IgD-negative memory B cell (primary cell): ENCODE measurements at regions not wholly inside any gene's neighbourhood (a gene's known extent, or its start where the extent isn't known, plus 50 kb on each side); places are given as distances from the start of the nearest gene placed in this dataset.
"Not testable (repeated sequence)": the region's sequence is repeated elsewhere in the genome, so short reads cannot be mapped to it uniquely, and the experiment has no call there.

ENCODE experiments used
- H3K27ac Mint-ChIP-seq, 3 donors: one replicate each; pipeline ENCODE4 v1.8.0; 2020 to 2022; ENCODE audit warnings: mild to moderate bottlenecking in 3 of 3, mixed read lengths in 3 of 3, moderate library complexity in 1 of 3
- H3K27me3 Mint-ChIP-seq: one replicate; pipeline ENCODE4 v1.8.0; 2021; ENCODE audit warnings: mixed read lengths
- H3K36me3 Mint-ChIP-seq: one replicate; pipeline ENCODE4 v1.8.0; 2020; ENCODE audit warnings: mild to moderate bottlenecking, mixed read lengths
- H3K4me1 Mint-ChIP-seq, 3 donors: one replicate each; pipeline ENCODE4 v1.8.0; 2020 to 2022; ENCODE audit warnings: mixed read lengths in 3 of 3, mild to moderate bottlenecking in 1 of 3
- H3K4me3 Mint-ChIP-seq, 4 donors: one replicate each; pipeline ENCODE4 v1.8.0; 2020 to 2022; ENCODE audit warnings: mild to moderate bottlenecking in 4 of 4, mixed read lengths in 4 of 4, moderate library complexity in 3 of 4
- H3K9me3 Mint-ChIP-seq, 3 donors: one replicate each; pipeline ENCODE4 v1.8.0; 2020 to 2021; ENCODE audit warnings: mixed read lengths in 3 of 3, mild to moderate bottlenecking in 1 of 3

- H3K36me3 Mint-ChIP-seq, result no peaks in the 10 kb centered on the region
Observed at GRCh38 chr4:137825505-137825904, 293.2 kb upstream of the PCDH18 start.

GRCh38 chr4:137823007-137823406 lies 290.7 kb upstream of the PCDH18 start:
- H3K9me3 Mint-ChIP-seq, result peaks cover 0 to 8% (median 0%) of the 10 kb centered on the region in 3 donors
- no peak overlapping the region for H3K4me3 Mint-ChIP-seq
- no peak overlapping the region for H3K27ac Mint-ChIP-seq
- H3K4me1 Mint-ChIP-seq, result no peaks in the 10 kb centered on the region
- H3K27me3 Mint-ChIP-seq, result no peaks in the 10 kb centered on the region
- no peaks in the 10 kb centered on the region for H3K36me3 Mint-ChIP-seq

More at GRCh38 chr4:137825505-137825904, 293.2 kb upstream of the PCDH18 start:
- peaks cover 0 to 6% (median 0%) of the 10 kb centered on the region in 3 donors for H3K9me3 Mint-ChIP-seq
- no peaks in the 10 kb centered on the region for H3K4me1 Mint-ChIP-seq
- no peak overlapping the region for H3K27ac Mint-ChIP-seq
- no peak overlapping the region for H3K4me3 Mint-ChIP-seq
- H3K27me3 Mint-ChIP-seq, result no peaks in the 10 kb centered on the region

- H3K27ac Mint-ChIP-seq, result no peak overlapping the region
- H3K4me3 Mint-ChIP-seq, result no peak overlapping the region
- H3K4me1 Mint-ChIP-seq, result no peaks in the 10 kb centered on the region
- peaks cover 0 to 5% (median 0%) of the 10 kb centered on the region in 3 donors for H3K9me3 Mint-ChIP-seq
- H3K36me3 Mint-ChIP-seq, result no peaks in the 10 kb centered on the region
- H3K27me3 Mint-ChIP-seq, result no peaks in the 10 kb centered on the region
Observed at GRCh38 chr4:137819964-137820383, 287.7 kb upstream of the PCDH18 start.

GRCh38 chr4:137812258-137812657 lies 280.0 kb upstream of the PCDH18 start:
- Mint-ChIP-seq H3K4me1 (no peaks in the 10 kb centered on the region), H3K36me3 (no peaks in the 10 kb centered on the region), H3K4me3 (no peak overlapping the region), H3K9me3 (no peaks in the 10 kb centered on the region), H3K27ac (no peak overlapping the region), H3K27me3 (no peaks in the 10 kb centered on the region)

- Mint-ChIP-seq H3K36me3 (no peaks in the 10 kb centered on the region), H3K9me3 (peaks cover 0 to 2% (median 0%) of the 10 kb centered on the region in 3 donors), H3K4me1 (no peaks in the 10 kb centered on the region), H3K27me3 (no peaks in the 10 kb centered on the region), H3K27ac (no peak overlapping the region), H3K4me3 (no peak overlapping the region)
Observed at GRCh38 chr4:137806420-137806819, 274.1 kb upstream of the PCDH18 start.

GRCh38 chr4:137804906-137805495 lies 272.7 kb upstream of the PCDH18 start:
- H3K9me3 Mint-ChIP-seq, result peaks cover 0 to 2% (median 2%) of the 10 kb centered on the region in 3 donors
- no peaks in the 10 kb centered on the region for H3K4me1 Mint-ChIP-seq
- no peaks in the 10 kb centered on the region for H3K27me3 Mint-ChIP-seq
- H3K36me3 Mint-ChIP-seq, result no peaks in the 10 kb centered on the region
- no peak overlapping the region for H3K27ac Mint-ChIP-seq
- no peak overlapping the region for H3K4me3 Mint-ChIP-seq

GRCh38 chr4:137800861-137801260 lies 268.6 kb upstream of the PCDH18 start:
- H3K27ac Mint-ChIP-seq, result no peak overlapping the region
- H3K27me3 Mint-ChIP-seq, result no peaks in the 10 kb centered on the region
- no peak overlapping the region for H3K4me3 Mint-ChIP-seq
- no peaks in the 10 kb centered on the region for H3K4me1 Mint-ChIP-seq
- peaks cover 0 to 2% (median 2%) of the 10 kb centered on the region in 3 donors for H3K9me3 Mint-ChIP-seq
- H3K36me3 Mint-ChIP-seq, result no peaks in the 10 kb centered on the region

- Mint-ChIP-seq H3K27ac (no peak overlapping the region), H3K4me1 (no peaks in the 10 kb centered on the region), H3K36me3 (no peaks in the 10 kb centered on the region), H3K27me3 (no peaks in the 10 kb centered on the region), H3K4me3 (no peak overlapping the region), H3K9me3 (peaks cover 0 to 4% (median 1%) of the 10 kb centered on the region in 3 donors)
Observed at GRCh38 chr4:137794764-137795254, 262.5 kb upstream of the PCDH18 start.

GRCh38 chr4:137789263-137789662 lies 257.0 kb upstream of the PCDH18 start:
- H3K4me3 Mint-ChIP-seq, H3K27me3 Mint-ChIP-seq, H3K4me1 Mint-ChIP-seq, H3K36me3 Mint-ChIP-seq, H3K27ac Mint-ChIP-seq, H3K9me3 Mint-ChIP-seq: not testable (repeated sequence)

- H3K4me1 Mint-ChIP-seq, H3K27me3 Mint-ChIP-seq, H3K4me3 Mint-ChIP-seq, H3K27ac Mint-ChIP-seq, H3K36me3 Mint-ChIP-seq: not testable (repeated sequence)
- H3K9me3 Mint-ChIP-seq, result peaks cover 4 to 13% (median 6%) of the 10 kb centered on the region in 3 donors
Observed at GRCh38 chr4:137783923-137784322, 251.6 kb upstream of the PCDH18 start.

- H3K4me1 Mint-ChIP-seq, result no peaks in the 10 kb centered on the region
- H3K27ac Mint-ChIP-seq, result no peak overlapping the region
- no peaks in the 10 kb centered on the region for H3K36me3 Mint-ChIP-seq
- H3K4me3 Mint-ChIP-seq, result no peak overlapping the region
- no peaks in the 10 kb centered on the region for H3K27me3 Mint-ChIP-seq
- H3K9me3 Mint-ChIP-seq, result peaks cover 0 to 2% (median 2%) of the 10 kb centered on the region in 3 donors
Observed at GRCh38 chr4:137775701-137776100, 243.4 kb upstream of the PCDH18 start.

GRCh38 chr4:137774501-137774900 lies 242.2 kb upstream of the PCDH18 start:
- no peak overlapping the region for H3K27ac Mint-ChIP-seq
- no peaks in the 10 kb centered on the region for H3K36me3 Mint-ChIP-seq
- H3K4me1 Mint-ChIP-seq, result no peaks in the 10 kb centered on the region
- H3K9me3 Mint-ChIP-seq, result peaks cover 0 to 2% (median 0%) of the 10 kb centered on the region in 3 donors
- no peak overlapping the region for H3K4me3 Mint-ChIP-seq
- H3K27me3 Mint-ChIP-seq, result no peaks in the 10 kb centered on the region

- Mint-ChIP-seq H3K4me1 (no peaks in the 10 kb centered on the region), H3K27me3 (no peaks in the 10 kb centered on the region), H3K27ac (no peak overlapping the region), H3K9me3 (peaks cover 0 to 10% (median 6%) of the 10 kb centered on the region in 3 donors), H3K4me3 (no peak overlapping the region), H3K36me3 (no peaks in the 10 kb centered on the region)
Observed at GRCh38 chr4:137768881-137769280, 236.6 kb upstream of the PCDH18 start.

GRCh38 chr4:137768196-137768595 lies 235.9 kb upstream of the PCDH18 start:
- peaks cover 0 to 10% (median 6%) of the 10 kb centered on the region in 3 donors for H3K9me3 Mint-ChIP-seq
- no peaks in the 10 kb centered on the region for H3K27me3 Mint-ChIP-seq
- H3K36me3 Mint-ChIP-seq, result no peaks in the 10 kb centered on the region
- H3K4me1 Mint-ChIP-seq, result no peaks in the 10 kb centered on the region
- H3K4me3 Mint-ChIP-seq, result no peak overlapping the region
- H3K27ac Mint-ChIP-seq, result no peak overlapping the region

GRCh38 chr4:137762591-137762990 lies 230.3 kb upstream of the PCDH18 start:
- Mint-ChIP-seq H3K4me1 (no peaks in the 10 kb centered on the region), H3K9me3 (peaks cover 0 to 4% (median 0%) of the 10 kb centered on the region in 3 donors), H3K27ac (no peak overlapping the region), H3K4me3 (no peak overlapping the region), H3K27me3 (no peaks in the 10 kb centered on the region), H3K36me3 (no peaks in the 10 kb centered on the region)
